HEK293 (cell line): ENCODE measurements at regions not wholly inside any gene's neighbourhood (a gene's known extent, or its start where the extent isn't known, plus 50 kb on each side); places are given as distances from the start of the nearest gene placed in this dataset.

Source experiments
- KLF16 ChIP-seq: fragments of 450-650 bp; formaldehyde crosslinking; IDR thresholded peaks from 2 replicates; pipeline ENCODE4 v1.5.1; 2017; ENCODE audit warnings: missing biosample characterization, missing genetic modification characterization
- SCRT2 ChIP-seq: fragments of 450-650 bp; formaldehyde crosslinking; IDR thresholded peaks from 2 replicates; pipeline ENCODE4 v1.5.1; 2016; ENCODE audit warnings: missing biosample characterization, missing genetic modification characterization
- ZNF549 ChIP-seq: fragments of 450-650 bp; IDR thresholded peaks from 2 replicates; pipeline ENCODE4 v1.5.1; 2018; ENCODE audit warnings: missing biosample characterization, missing genetic modification characterization, mild to moderate bottlenecking, inconsistent platforms, moderate library complexity
- ZNF76 ChIP-seq: fragments of 450-650 bp; formaldehyde crosslinking; IDR thresholded peaks from 2 replicates; pipeline ENCODE4; 2016; ENCODE audit warnings: low read depth, missing biosample characterization, missing genetic modification characterization, borderline replicate concordance
- ZNF777 ChIP-seq: fragments of 450-650 bp; formaldehyde crosslinking; IDR thresholded peaks from 2 replicates; pipeline ENCODE4 v1.5.1; 2017; ENCODE audit warnings: missing biosample characterization, missing genetic modification characterization, borderline replicate concordance
- TF ChIP-seq, protein P1 (sequence below): fragments of 450-650 bp; formaldehyde crosslinking; IDR thresholded peaks from 2 replicates; pipeline ENCODE4 v1.5.1; 2016; ENCODE audit warnings: missing biosample characterization, missing genetic modification characterization
- TF ChIP-seq, protein P2 (sequence below): fragments of 450-650 bp; formaldehyde crosslinking; IDR thresholded peaks from 2 replicates; pipeline ENCODE4 v1.5.0; 2017; ENCODE audit warnings: missing biosample characterization, missing genetic modification characterization, borderline replicate concordance

DNA sequence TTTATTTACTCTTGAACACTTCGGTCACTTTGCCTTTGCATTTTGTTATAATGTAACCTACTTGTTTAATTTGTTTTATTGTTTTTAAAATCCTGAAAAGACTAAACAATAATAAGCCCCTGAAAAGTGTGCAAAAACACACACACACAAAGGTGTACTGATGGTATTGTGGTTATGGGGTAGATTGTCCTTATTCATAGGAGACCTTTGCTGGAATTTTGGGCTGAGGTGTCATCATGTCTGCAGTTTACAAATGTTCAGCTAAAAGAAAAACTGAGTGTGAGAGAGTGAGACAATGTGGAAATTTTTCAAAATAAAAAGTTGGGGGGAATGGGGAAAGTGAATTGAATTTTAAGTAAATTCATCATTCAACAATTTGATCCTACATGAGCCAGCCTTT lies 174.9 kb downstream of the QDPR start:
- TF ChIP-seq, protein P1, sequence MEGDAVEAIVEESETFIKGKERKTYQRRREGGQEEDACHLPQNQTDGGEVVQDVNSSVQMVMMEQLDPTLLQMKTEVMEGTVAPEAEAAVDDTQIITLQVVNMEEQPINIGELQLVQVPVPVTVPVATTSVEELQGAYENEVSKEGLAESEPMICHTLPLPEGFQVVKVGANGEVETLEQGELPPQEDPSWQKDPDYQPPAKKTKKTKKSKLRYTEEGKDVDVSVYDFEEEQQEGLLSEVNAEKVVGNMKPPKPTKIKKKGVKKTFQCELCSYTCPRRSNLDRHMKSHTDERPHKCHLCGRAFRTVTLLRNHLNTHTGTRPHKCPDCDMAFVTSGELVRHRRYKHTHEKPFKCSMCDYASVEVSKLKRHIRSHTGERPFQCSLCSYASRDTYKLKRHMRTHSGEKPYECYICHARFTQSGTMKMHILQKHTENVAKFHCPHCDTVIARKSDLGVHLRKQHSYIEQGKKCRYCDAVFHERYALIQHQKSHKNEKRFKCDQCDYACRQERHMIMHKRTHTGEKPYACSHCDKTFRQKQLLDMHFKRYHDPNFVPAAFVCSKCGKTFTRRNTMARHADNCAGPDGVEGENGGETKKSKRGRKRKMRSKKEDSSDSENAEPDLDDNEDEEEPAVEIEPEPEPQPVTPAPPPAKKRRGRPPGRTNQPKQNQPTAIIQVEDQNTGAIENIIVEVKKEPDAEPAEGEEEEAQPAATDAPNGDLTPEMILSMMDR, result no peak
- TF ChIP-seq, protein P2, sequence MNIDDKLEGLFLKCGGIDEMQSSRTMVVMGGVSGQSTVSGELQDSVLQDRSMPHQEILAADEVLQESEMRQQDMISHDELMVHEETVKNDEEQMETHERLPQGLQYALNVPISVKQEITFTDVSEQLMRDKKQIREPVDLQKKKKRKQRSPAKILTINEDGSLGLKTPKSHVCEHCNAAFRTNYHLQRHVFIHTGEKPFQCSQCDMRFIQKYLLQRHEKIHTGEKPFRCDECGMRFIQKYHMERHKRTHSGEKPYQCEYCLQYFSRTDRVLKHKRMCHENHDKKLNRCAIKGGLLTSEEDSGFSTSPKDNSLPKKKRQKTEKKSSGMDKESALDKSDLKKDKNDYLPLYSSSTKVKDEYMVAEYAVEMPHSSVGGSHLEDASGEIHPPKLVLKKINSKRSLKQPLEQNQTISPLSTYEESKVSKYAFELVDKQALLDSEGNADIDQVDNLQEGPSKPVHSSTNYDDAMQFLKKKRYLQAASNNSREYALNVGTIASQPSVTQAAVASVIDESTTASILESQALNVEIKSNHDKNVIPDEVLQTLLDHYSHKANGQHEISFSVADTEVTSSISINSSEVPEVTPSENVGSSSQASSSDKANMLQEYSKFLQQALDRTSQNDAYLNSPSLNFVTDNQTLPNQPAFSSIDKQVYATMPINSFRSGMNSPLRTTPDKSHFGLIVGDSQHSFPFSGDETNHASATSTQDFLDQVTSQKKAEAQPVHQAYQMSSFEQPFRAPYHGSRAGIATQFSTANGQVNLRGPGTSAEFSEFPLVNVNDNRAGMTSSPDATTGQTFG, result no peak
- TF ChIP-seq ZNF549 (tag by site-specific recombination), result no peak
- no peak for TF ChIP-seq ZNF777 (tag by site-specific recombination)
- TF ChIP-seq SCRT2 (tag by site-specific recombination), result no peak
- TF ChIP-seq KLF16, result no peak
- TF ChIP-seq ZNF76 (tag by site-specific recombination), result no peak
